ENCODE measurements at regions not wholly inside any gene's neighbourhood (a gene's known extent, or its start where the extent isn't known, plus 50 kb on each side); places are given as distances from the start of the nearest gene placed in this dataset.

DNA sequence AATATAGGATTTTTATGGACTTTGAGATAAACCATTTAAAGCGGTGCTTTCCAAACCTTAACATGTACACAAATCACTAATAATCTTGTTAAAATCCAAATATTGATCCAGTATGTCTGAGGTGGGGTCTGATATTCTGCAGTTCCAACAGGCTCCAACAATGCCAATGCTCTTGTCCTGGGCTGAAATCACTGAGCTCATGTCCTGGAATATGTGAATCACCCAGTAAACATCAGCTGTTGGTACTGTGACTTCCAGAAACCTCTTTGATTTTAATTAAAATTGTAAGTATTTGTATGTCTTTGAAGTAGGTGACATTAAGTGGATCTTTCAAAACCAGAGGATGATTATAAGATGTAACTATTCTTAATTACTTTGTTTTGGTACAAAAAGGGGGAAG is 52.8 kb upstream of the CAST start:
- TF ChIP-seq, protein P1, sequence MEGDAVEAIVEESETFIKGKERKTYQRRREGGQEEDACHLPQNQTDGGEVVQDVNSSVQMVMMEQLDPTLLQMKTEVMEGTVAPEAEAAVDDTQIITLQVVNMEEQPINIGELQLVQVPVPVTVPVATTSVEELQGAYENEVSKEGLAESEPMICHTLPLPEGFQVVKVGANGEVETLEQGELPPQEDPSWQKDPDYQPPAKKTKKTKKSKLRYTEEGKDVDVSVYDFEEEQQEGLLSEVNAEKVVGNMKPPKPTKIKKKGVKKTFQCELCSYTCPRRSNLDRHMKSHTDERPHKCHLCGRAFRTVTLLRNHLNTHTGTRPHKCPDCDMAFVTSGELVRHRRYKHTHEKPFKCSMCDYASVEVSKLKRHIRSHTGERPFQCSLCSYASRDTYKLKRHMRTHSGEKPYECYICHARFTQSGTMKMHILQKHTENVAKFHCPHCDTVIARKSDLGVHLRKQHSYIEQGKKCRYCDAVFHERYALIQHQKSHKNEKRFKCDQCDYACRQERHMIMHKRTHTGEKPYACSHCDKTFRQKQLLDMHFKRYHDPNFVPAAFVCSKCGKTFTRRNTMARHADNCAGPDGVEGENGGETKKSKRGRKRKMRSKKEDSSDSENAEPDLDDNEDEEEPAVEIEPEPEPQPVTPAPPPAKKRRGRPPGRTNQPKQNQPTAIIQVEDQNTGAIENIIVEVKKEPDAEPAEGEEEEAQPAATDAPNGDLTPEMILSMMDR (IDR thresholded peaks at IDR 0.05; ENCODE audit: control extremely low read depth, extremely low read depth, low read depth, missing control alignments): no peak
- ChIA-PET CTCF (interaction anchor here (0.7 to 1.6 kb wide), 5 partner anchors 7 to 552 kb away, joined by 3 to 7 read pairs (median 3); no protein-coding TSS in a partner anchor), POLR2A (no interaction called here)
- no peak for DNase-seq (ENCODE audit: extremely low spot score)

DNA sequence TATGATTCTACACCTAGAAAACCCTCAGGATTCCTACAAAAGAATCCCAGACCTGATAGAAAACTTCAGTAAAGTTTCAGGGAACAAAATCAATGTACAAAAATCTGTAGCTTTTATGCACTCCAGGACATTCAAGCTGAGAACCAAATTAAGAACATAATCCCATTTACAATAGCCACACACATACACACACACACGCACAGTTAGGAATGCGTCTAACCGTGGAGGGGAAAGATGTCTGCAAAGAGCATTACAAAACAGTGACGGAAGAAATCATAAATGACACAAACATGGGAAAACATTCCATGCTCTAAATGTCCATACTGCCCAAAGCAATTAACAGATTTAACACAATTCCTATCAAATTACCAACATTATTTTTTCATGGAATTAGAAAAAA is 51.4 kb upstream of the CAST start:
- no peak for DNase-seq (ENCODE audit: extremely low spot score)
- POLR2A ChIA-PET: no interaction called here
- CTCF ChIA-PET: interaction anchor here (1.2 to 1.6 kb wide), 3 partner anchors 9 to 551 kb away, joined by 3 to 7 read pairs (median 5); no protein-coding TSS in a partner anchor
- TF ChIP-seq, protein P1 (IDR thresholded peaks at IDR 0.05; ENCODE audit: control extremely low read depth, extremely low read depth, low read depth, missing control alignments): no peak

DNA sequence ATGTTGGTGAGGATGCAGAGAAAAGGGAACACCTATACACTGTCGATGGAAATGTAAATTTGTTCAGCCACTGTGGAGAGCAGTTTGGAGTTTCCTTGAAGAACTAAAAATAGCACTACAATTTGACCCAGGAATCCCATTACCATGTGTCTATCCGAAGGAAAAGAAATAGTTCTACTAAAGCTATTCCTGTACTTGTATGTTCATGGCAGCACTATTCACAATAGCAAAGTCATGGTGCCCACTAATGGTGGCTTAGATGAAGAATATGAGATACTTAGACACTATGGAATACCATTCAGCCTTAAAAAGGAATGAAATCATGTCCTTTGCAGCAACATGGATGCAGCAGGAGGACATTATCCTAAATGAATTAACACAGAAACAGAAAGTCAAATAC is 50.2 kb upstream of the CAST start:
- POLR2A ChIA-PET: no interaction called here
- DNase-seq (ENCODE audit: extremely low spot score): no peak
- CTCF ChIA-PET: interaction anchor here (1.7 to 6.7 kb wide), 2 partner anchors 8 to 25 kb away, joined by 5 to 64 read pairs; no protein-coding TSS in a partner anchor
- TF ChIP-seq, protein P1 (IDR thresholded peaks at IDR 0.05; ENCODE audit: control extremely low read depth, extremely low read depth, low read depth, missing control alignments): no peak
